Spleen (tissue), 7 donors: ENCODE measurements at regions not wholly inside any gene's neighbourhood (a gene's known extent, or its start where the extent isn't known, plus 50 kb on each side); places are given as distances from the start of the nearest gene placed in this dataset.

ENCODE experiments used
- POLR2A ChIP-seq, 3 donors: fragments of 450-650 bp; IDR thresholded peaks; one replicate each; pipeline ENCODE4 v1.5.1; 2017; ENCODE audit warnings: antibody characterized with exemption in 3 of 3, mild to moderate bottlenecking in 1 of 3
- POLR2AphosphoS5 ChIP-seq, 3 donors: sonication (generic); formaldehyde crosslinking; IDR thresholded peaks; one replicate each; pipeline ENCODE4 v1.5.1; 2017; ENCODE audit warnings: antibody characterized with exemption in 3 of 3
- TF ChIP-seq, protein P1 (sequence below), 11 experiments: fragments of 200-600 bp in 7 of 11; fragments of 450-650 bp in 4 of 11; sonication (generic) in 4 of 11; IDR thresholded peaks in 8 of 11; conservative IDR thresholded peaks in 3 of 11; 1 replicate in 7 of 11; 2 replicates in 4 of 11; pipeline versions ENCODE4 v1.4.0 to v1.8.0; 2016 to 2021; ENCODE audit warnings: antibody characterized with exemption in 11 of 11, inconsistent platforms in 4 of 11, mild to moderate bottlenecking in 1 of 11
- donor health status: DM: no; HTN: no; CAD: no; lungs with moderate emphysema.
- donor health status: DM: no; HTN: no; CAD: no.
- donor health status: DM: no; HTN: no; CAD: no.

- TF ChIP-seq POLR2A (IDR thresholded peaks at IDR 0.05) (no peak), POLR2AphosphoS5 (IDR thresholded peaks at IDR 0.05) (no peak)
- TF ChIP-seq, protein P1, sequence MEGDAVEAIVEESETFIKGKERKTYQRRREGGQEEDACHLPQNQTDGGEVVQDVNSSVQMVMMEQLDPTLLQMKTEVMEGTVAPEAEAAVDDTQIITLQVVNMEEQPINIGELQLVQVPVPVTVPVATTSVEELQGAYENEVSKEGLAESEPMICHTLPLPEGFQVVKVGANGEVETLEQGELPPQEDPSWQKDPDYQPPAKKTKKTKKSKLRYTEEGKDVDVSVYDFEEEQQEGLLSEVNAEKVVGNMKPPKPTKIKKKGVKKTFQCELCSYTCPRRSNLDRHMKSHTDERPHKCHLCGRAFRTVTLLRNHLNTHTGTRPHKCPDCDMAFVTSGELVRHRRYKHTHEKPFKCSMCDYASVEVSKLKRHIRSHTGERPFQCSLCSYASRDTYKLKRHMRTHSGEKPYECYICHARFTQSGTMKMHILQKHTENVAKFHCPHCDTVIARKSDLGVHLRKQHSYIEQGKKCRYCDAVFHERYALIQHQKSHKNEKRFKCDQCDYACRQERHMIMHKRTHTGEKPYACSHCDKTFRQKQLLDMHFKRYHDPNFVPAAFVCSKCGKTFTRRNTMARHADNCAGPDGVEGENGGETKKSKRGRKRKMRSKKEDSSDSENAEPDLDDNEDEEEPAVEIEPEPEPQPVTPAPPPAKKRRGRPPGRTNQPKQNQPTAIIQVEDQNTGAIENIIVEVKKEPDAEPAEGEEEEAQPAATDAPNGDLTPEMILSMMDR (IDR thresholded peaks at IDR 0.05 in 8 of 11, conservative IDR thresholded peaks at IDR 0.05 in 3 of 11) = no peak
These were observed 296.2 kb upstream of the IRX1 start for GRCh38 chr5:3299441-3299840.
